Right cardiac atrium (tissue), 5 donors: ENCODE measurements at regions not wholly inside any gene's neighbourhood (a gene's known extent, or its start where the extent isn't known, plus 50 kb on each side); places are given as distances from the start of the nearest gene placed in this dataset.

Source experiments
- ATAC-seq, 2 donors: fragments of 200-7000 bp; cut with Tn5 transposase; one replicate each; pipeline versions ENCODE4 v1.8.0 to v1.9.1; 2020; ENCODE audit warnings: moderate library complexity in 2 of 2, mild to moderate bottlenecking in 1 of 2
- DNase-seq, 3 donors: peaks; one replicate each; pipeline ENCODE4 v3.0.0-alpha.2; 2020
- H3K27ac ChIP-seq: one replicate; pipeline ENCODE4 v1.5.1; 2013; ENCODE audit warnings: mild to moderate bottlenecking, low read length, control low read depth, moderate library complexity
- H3K27me3 ChIP-seq: one replicate; pipeline ENCODE4 v1.6.1; 2013; ENCODE audit not compliant: control insufficient read depth, insufficient read depth
- H3K4me1 ChIP-seq: one replicate; pipeline ENCODE4 v1.6.1; 2013; ENCODE audit warnings: low read length; ENCODE audit not compliant: control insufficient read depth, insufficient read depth
- H3K4me3 ChIP-seq: one replicate; pipeline ENCODE4 v1.5.1; 2013; ENCODE audit warnings: low read length, control low read depth
- H3K9me3 ChIP-seq: one replicate; pipeline ENCODE4 v1.6.1; 2013; ENCODE audit warnings: low read length; ENCODE audit not compliant: control insufficient read depth
- WGBS: extraction: QIAGEN DNeasy Blood & Tissue Kit; methylation state at CpG from one replicate; pipeline ENCODE4 v1.1.7; 2013; 5-methylcytosine and 5-hydroxymethylcytosine counted together
- intact Hi-C, 4 donors: fragments of 100-400 bp; cut with DNase I; formaldehyde crosslinking; loops; one replicate each; pipeline versions ENCODE4 v1.11.0 to v1.14.0; 2022 to 2023
- donor health status: healthy with polysubstance abuse.
- donor health status: DM: no; HTN: yes; CAD: no.
- donor health status: DM: no; HTN: no; CAD: no.
- donor health status: DM: no; HTN: yes; CAD: no; lungs with severe emphysema.
- donor health status: DM: yes; HTN: yes; CAD: no.

GRCh38 chr2:43078781-43079755, 147.3 kb downstream of the ZFP36L2 start:
- H3K4me3 ChIP-seq: no peak overlapping the region
- H3K27me3 ChIP-seq: no peaks in the 10 kb centered on the region
- intact Hi-C loops: no loop called here
- no peaks in the 10 kb centered on the region for H3K9me3 ChIP-seq
- no peak overlapping the region for H3K27ac ChIP-seq
- DNase-seq (peak in 2 of 3 donors; percentile 42 to 52), ATAC-seq (no peak)
- H3K4me1 ChIP-seq: peaks cover 29% of the 10 kb centered on the region
- WGBS: 92% methylated on average over 15 of the region's 15 CpGs

GRCh38 chr2:43078301-43078700, 148.1 kb downstream of the ZFP36L2 start:
- intact Hi-C loops: no loop called here
- ATAC-seq: no peak
- no peaks in the 10 kb centered on the region for H3K27me3 ChIP-seq
- H3K9me3 ChIP-seq: no peaks in the 10 kb centered on the region
- H3K4me3 ChIP-seq: no peak overlapping the region
- WGBS: 96% methylated on average over 5 of the region's 5 CpGs
- no peak overlapping the region for H3K27ac ChIP-seq
- DNase-seq: no peak
- peaks cover 28% of the 10 kb centered on the region for H3K4me1 ChIP-seq

- H3K4me1 ChIP-seq: peaks cover 24% of the 10 kb centered on the region
- H3K27ac ChIP-seq: no peak overlapping the region
- H3K9me3 ChIP-seq: no peaks in the 10 kb centered on the region
- no peak overlapping the region for H3K4me3 ChIP-seq
- intact Hi-C loops: no loop called here
- 96% methylated on average over 1 of the region's 1 CpG for WGBS
- no peaks in the 10 kb centered on the region for H3K27me3 ChIP-seq
- DNase-seq: no peak
- ATAC-seq: no peak
Observed at GRCh38 chr2:43077876-43078275, 148.5 kb downstream of the ZFP36L2 start.

- peaks cover 24% of the 10 kb centered on the region for H3K4me1 ChIP-seq
- no peak for DNase-seq
- H3K4me3 ChIP-seq: no peak overlapping the region
- H3K9me3 ChIP-seq: no peaks in the 10 kb centered on the region
- peak overlapping the region; percentile 83 for H3K27ac ChIP-seq
- H3K27me3 ChIP-seq: no peaks in the 10 kb centered on the region
- no peak for ATAC-seq
- intact Hi-C loops: no loop called here
- 98% methylated on average over 5 of the region's 5 CpGs for WGBS
Observed at GRCh38 chr2:43076676-43077075, 149.7 kb downstream of the ZFP36L2 start.

- no peak overlapping the region for H3K4me3 ChIP-seq
- H3K9me3 ChIP-seq: no peaks in the 10 kb centered on the region
- H3K27ac ChIP-seq: peak overlapping the region; percentile 83
- DNase-seq: peak; percentile 72 to 75 (median 74)
- ATAC-seq: peak in 1 of 2 donors; percentile 44
- H3K27me3 ChIP-seq: no peaks in the 10 kb centered on the region
- intact Hi-C loops: no loop called here
- peaks cover 27% of the 10 kb centered on the region for H3K4me1 ChIP-seq
- 94% methylated on average over 3 of the region's 3 CpGs for WGBS
Observed at GRCh38 chr2:43075811-43076585, 150.4 kb downstream of the ZFP36L2 start.

GRCh38 chr2:43075054-43075593, 151.3 kb downstream of the ZFP36L2 start:
- no peaks in the 10 kb centered on the region for H3K27me3 ChIP-seq
- DNase-seq (peak; percentile 87 to 93 (median 91)), ATAC-seq (peak; percentile 82 to 86)
- WGBS: 16% methylated on average over 4 of the region's 4 CpGs
- no peaks in the 10 kb centered on the region for H3K9me3 ChIP-seq
- peak overlapping the region; percentile 86 for H3K27ac ChIP-seq
- peaks cover 33% of the 10 kb centered on the region for H3K4me1 ChIP-seq
- no peak overlapping the region for H3K4me3 ChIP-seq
- intact Hi-C loops: no loop called here

GRCh38 chr2:43074592-43075053, 151.8 kb downstream of the ZFP36L2 start:
- Histone ChIP-seq H3K9me3 (no peaks in the 10 kb centered on the region), H3K4me1 (peaks cover 36% of the 10 kb centered on the region), H3K27me3 (no peaks in the 10 kb centered on the region), H3K27ac (peak overlapping the region; percentile 86), H3K4me3 (no peak overlapping the region)
- 73% methylated on average over 2 of the region's 2 CpGs for whole genome bisulfite sequencing
- ATAC-seq: no peak
- intact Hi-C loops: no loop called here
- DNase-seq: no peak

- 98% methylated on average over 2 of the region's 2 CpGs for WGBS
- ATAC-seq: no peak
- Histone ChIP-seq H3K27ac (peak overlapping the region; percentile 86), H3K4me3 (no peak overlapping the region), H3K9me3 (no peaks in the 10 kb centered on the region), H3K4me1 (peaks cover 36% of the 10 kb centered on the region), H3K27me3 (no peaks in the 10 kb centered on the region)
- intact Hi-C loops: no loop called here
- no peak for DNase-seq
Observed at GRCh38 chr2:43074052-43074451, 152.4 kb downstream of the ZFP36L2 start.

- H3K4me3 ChIP-seq: no peak overlapping the region
- H3K9me3 ChIP-seq: no peaks in the 10 kb centered on the region
- H3K4me1 ChIP-seq: peaks cover 36% of the 10 kb centered on the region
- H3K27me3 ChIP-seq: no peaks in the 10 kb centered on the region
- WGBS: 61% methylated on average over 7 of the region's 7 CpGs
- ATAC-seq (peak; percentile 27 to 46), DNase-seq (peak; percentile 70 to 87 (median 74))
- intact Hi-C loops: no loop called here
- peak overlapping the region; percentile 86 for H3K27ac ChIP-seq
Observed at GRCh38 chr2:43073401-43073825, 153.0 kb downstream of the ZFP36L2 start.

GRCh38 chr2:43071599-43072550, 154.5 kb downstream of the ZFP36L2 start:
- DNase-seq: peak; percentile 72 to 89 (median 87)
- ATAC-seq: peak; percentile 29 to 49
- Histone ChIP-seq H3K4me3 (no peak overlapping the region), H3K27me3 (no peaks in the 10 kb centered on the region), H3K9me3 (no peaks in the 10 kb centered on the region), H3K4me1 (peaks cover 36% of the 10 kb centered on the region), H3K27ac (peak overlapping the region; percentile 59)
- intact Hi-C loops: no loop called here
- WGBS: 70% methylated on average over 16 of the region's 16 CpGs
